ENCODE measurements at regions not wholly inside any gene's neighbourhood (a gene's known extent, or its start where the extent isn't known, plus 50 kb on each side); places are given as distances from the start of the nearest gene placed in this dataset.

DNA sequence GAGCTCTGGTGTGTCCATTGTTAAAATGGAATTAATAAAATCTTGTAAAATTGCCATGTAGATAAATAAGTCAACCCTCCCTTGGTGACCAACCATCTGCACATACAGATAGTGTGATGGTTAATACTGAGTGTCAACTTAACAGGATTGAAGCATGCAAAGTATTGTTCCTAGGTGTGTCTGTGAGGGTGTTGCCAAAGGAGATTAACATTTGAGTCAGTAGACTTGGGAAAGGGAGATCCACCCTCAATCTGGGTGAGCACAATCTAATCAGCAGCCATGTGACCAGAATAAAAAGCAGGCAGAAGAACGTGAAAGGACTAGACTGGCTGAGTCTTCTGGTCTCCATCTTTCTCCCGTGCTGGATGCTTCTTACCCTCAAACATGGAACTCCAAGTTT lies 174.8 kb downstream of the LTN1 start:
- no peak for FAIRE-seq

DNA sequence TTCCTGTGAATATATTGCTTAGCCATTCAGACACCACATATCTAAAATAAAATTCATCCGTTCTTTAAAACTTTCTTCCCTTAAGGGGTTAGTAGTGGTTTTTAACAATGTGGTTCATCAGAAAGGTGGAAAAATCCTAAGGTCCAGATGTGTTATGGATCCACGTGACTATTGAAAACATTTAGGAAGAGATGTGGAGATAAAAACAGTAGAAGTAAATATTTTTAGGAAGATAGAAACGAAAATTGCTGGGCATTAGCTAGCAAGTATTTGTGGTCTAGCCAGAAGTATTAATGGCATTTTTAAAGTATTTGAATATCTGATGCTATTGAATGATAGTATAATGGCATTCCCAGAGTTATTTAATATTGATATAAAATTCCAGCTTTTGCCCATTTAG lies 180.8 kb downstream of the LTN1 start:
- H3K4me3 Mint-ChIP-seq (ENCODE audit: unreplicated experiment): no peak overlapping the region

More for the DNA sequence above, 174.8 kb downstream of the LTN1 start:
- no peaks in the 10 kb centered on the region for H3K36me3 ChIP-seq (ENCODE audit: insufficient read depth, low read length)
- no peaks in the 10 kb centered on the region for H3K79me2 ChIP-seq (ENCODE audit: insufficient read depth, low read length)
- Mint-ChIP-seq H3K27me3 (ENCODE audit: low read depth, unreplicated experiment) (no peaks in the 10 kb centered on the region), H3K36me3 (ENCODE audit: low read depth, unreplicated experiment) (no peaks in the 10 kb centered on the region), H3K27ac (ENCODE audit: unreplicated experiment) (no peak overlapping the region), H3K9me3 (ENCODE audit: unreplicated experiment) (peaks cover 3% of the 10 kb centered on the region), H3K4me1 (ENCODE audit: low read depth, unreplicated experiment) (peaks cover 2% of the 10 kb centered on the region), H3K4me3 (ENCODE audit: unreplicated experiment) (no peak overlapping the region)
- no peak overlapping the region for H3K27ac ChIP-seq (ENCODE audit: low read depth, low read length)
- no peaks in the 10 kb centered on the region for H3K4me1 ChIP-seq (ENCODE audit: insufficient read depth, low read length)
- H3K9me3 ChIP-seq (ENCODE audit: insufficient read depth, low read depth, low read length): no peaks in the 10 kb centered on the region
- H4K20me1 ChIP-seq (ENCODE audit: insufficient read depth, low read length): no peaks in the 10 kb centered on the region
- H2AFZ ChIP-seq (ENCODE audit: low read depth, low read length): no peak overlapping the region
- no peak overlapping the region for H3K9ac ChIP-seq (ENCODE audit: low read length)
- no peaks in the 10 kb centered on the region for H3K27me3 ChIP-seq (ENCODE audit: insufficient read depth, low read length)
- no peak overlapping the region for H3K4me2 ChIP-seq (ENCODE audit: low read length)
- no peak overlapping the region for H3K4me3 ChIP-seq (ENCODE audit: insufficient read depth, low read depth, low read length)
- TF ChIP-seq EZH2 (IDR thresholded peaks at IDR 0.05; ENCODE audit: insufficient read depth, low read length): no peak
- TF ChIP-seq, protein P1, sequence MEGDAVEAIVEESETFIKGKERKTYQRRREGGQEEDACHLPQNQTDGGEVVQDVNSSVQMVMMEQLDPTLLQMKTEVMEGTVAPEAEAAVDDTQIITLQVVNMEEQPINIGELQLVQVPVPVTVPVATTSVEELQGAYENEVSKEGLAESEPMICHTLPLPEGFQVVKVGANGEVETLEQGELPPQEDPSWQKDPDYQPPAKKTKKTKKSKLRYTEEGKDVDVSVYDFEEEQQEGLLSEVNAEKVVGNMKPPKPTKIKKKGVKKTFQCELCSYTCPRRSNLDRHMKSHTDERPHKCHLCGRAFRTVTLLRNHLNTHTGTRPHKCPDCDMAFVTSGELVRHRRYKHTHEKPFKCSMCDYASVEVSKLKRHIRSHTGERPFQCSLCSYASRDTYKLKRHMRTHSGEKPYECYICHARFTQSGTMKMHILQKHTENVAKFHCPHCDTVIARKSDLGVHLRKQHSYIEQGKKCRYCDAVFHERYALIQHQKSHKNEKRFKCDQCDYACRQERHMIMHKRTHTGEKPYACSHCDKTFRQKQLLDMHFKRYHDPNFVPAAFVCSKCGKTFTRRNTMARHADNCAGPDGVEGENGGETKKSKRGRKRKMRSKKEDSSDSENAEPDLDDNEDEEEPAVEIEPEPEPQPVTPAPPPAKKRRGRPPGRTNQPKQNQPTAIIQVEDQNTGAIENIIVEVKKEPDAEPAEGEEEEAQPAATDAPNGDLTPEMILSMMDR (IDR thresholded peaks at IDR 0.05; ENCODE audit: insufficient read depth, low read depth, low read length): no peak
- no peak for DNase-seq (ENCODE audit: low read depth)

More for the DNA sequence above, 180.8 kb downstream of the LTN1 start:
- Histone ChIP-seq H3K4me1 (ENCODE audit: insufficient read depth, low read length) (no peaks in the 10 kb centered on the region), H3K36me3 (ENCODE audit: insufficient read depth, low read length) (no peaks in the 10 kb centered on the region), H4K20me1 (ENCODE audit: insufficient read depth, low read length) (no peaks in the 10 kb centered on the region), H3K4me3 (ENCODE audit: insufficient read depth, low read depth, low read length) (no peak overlapping the region), H2AFZ (ENCODE audit: low read depth, low read length) (no peak overlapping the region), H3K27me3 (ENCODE audit: insufficient read depth, low read length) (no peaks in the 10 kb centered on the region), H3K79me2 (ENCODE audit: insufficient read depth, low read length) (no peaks in the 10 kb centered on the region), H3K27ac (ENCODE audit: low read depth, low read length) (no peak overlapping the region), H3K9ac (ENCODE audit: low read length) (no peak overlapping the region), H3K4me2 (ENCODE audit: low read length) (no peak overlapping the region), H3K9me3 (ENCODE audit: insufficient read depth, low read depth, low read length) (no peaks in the 10 kb centered on the region)
- TF ChIP-seq, protein P1 (IDR thresholded peaks at IDR 0.05; ENCODE audit: insufficient read depth, low read depth, low read length): no peak
- no peak for TF ChIP-seq EZH2 (IDR thresholded peaks at IDR 0.05; ENCODE audit: insufficient read depth, low read length)
- H3K9me3 Mint-ChIP-seq (ENCODE audit: unreplicated experiment): peaks cover 4% of the 10 kb centered on the region
- no peak for DNase-seq (ENCODE audit: low read depth)
- no peak for FAIRE-seq
- H3K27ac Mint-ChIP-seq (ENCODE audit: unreplicated experiment): no peak overlapping the region
- H3K27me3 Mint-ChIP-seq (ENCODE audit: low read depth, unreplicated experiment): no peaks in the 10 kb centered on the region
- H3K36me3 Mint-ChIP-seq (ENCODE audit: low read depth, unreplicated experiment): no peaks in the 10 kb centered on the region
- no peaks in the 10 kb centered on the region for H3K4me1 Mint-ChIP-seq (ENCODE audit: low read depth, unreplicated experiment)
